ENCODE measurements at regions not wholly inside any gene's neighbourhood (a gene's known extent, or its start where the extent isn't known, plus 50 kb on each side); places are given as distances from the start of the nearest gene placed in this dataset.

GRCh38 chr20:46828471-46828870 is 66.2 kb upstream of the EYA2 start:
- Histone ChIP-seq H3K4me1 (ENCODE audit: control insufficient read depth in 2 of 2, insufficient read depth in 2 of 2, low read length in 2 of 2) (peaks cover 0 to 7% of the 10 kb centered on the region in 2 donors), H3K4me3 (ENCODE audit: low read length in 2 of 2) (no peak overlapping the region)

GRCh38 chr20:46830886-46831632 is 63.6 kb upstream of the EYA2 start:
- no peak overlapping the region for H3K4me3 ChIP-seq (ENCODE audit: low read length in 2 of 2)
- no peaks in the 10 kb centered on the region for H3K36me3 ChIP-seq (ENCODE audit: control insufficient read depth in 2 of 2, insufficient read depth in 2 of 2, low read length in 2 of 2)
- no peak overlapping the region for H3K9ac ChIP-seq (ENCODE audit: low read depth in 1 of 2, low read length in 2 of 2)
- no peak overlapping the region for H3K27ac ChIP-seq (ENCODE audit: low read depth in 2 of 2, low read length in 2 of 2)
- no peaks in the 10 kb centered on the region for H3K4me1 ChIP-seq (ENCODE audit: control insufficient read depth in 2 of 2, insufficient read depth in 2 of 2, low read length in 2 of 2)
- no peaks in the 10 kb centered on the region for H3K9me3 ChIP-seq (ENCODE audit: control insufficient read depth in 2 of 2, low read length in 2 of 2)
- H3K27me3 ChIP-seq (ENCODE audit: control insufficient read depth in 2 of 2, insufficient read depth in 2 of 2, low read length in 2 of 2) = peaks cover 0 to 2% of the 10 kb centered on the region in 2 donors

More at GRCh38 chr20:46828471-46828870, 66.2 kb upstream of the EYA2 start:
- no peak overlapping the region for H3K9ac ChIP-seq (ENCODE audit: low read depth in 1 of 2, low read length in 2 of 2)
- H3K27ac ChIP-seq (ENCODE audit: low read depth in 2 of 2, low read length in 2 of 2) = no peak overlapping the region
- no peaks in the 10 kb centered on the region for H3K27me3 ChIP-seq (ENCODE audit: control insufficient read depth in 2 of 2, insufficient read depth in 2 of 2, low read length in 2 of 2)
- H3K36me3 ChIP-seq (ENCODE audit: control insufficient read depth in 2 of 2, insufficient read depth in 2 of 2, low read length in 2 of 2) = no peaks in the 10 kb centered on the region
- no peaks in the 10 kb centered on the region for H3K9me3 ChIP-seq (ENCODE audit: control insufficient read depth in 2 of 2, low read length in 2 of 2)

- Histone ChIP-seq H3K27me3 (ENCODE audit: control insufficient read depth in 2 of 2, insufficient read depth in 2 of 2, low read length in 2 of 2) (peaks cover 0 to 2% of the 10 kb centered on the region in 2 donors), H3K27ac (ENCODE audit: low read depth in 2 of 2, low read length in 2 of 2) (no peak overlapping the region), H3K4me1 (ENCODE audit: control insufficient read depth in 2 of 2, insufficient read depth in 2 of 2, low read length in 2 of 2) (no peaks in the 10 kb centered on the region), H3K36me3 (ENCODE audit: control insufficient read depth in 2 of 2, insufficient read depth in 2 of 2, low read length in 2 of 2) (no peaks in the 10 kb centered on the region), H3K4me3 (ENCODE audit: low read length in 2 of 2) (no peak overlapping the region), H3K9me3 (ENCODE audit: control insufficient read depth in 2 of 2, low read length in 2 of 2) (no peaks in the 10 kb centered on the region), H3K9ac (ENCODE audit: low read depth in 1 of 2, low read length in 2 of 2) (no peak overlapping the region)
Observed at GRCh38 chr20:46831633-46832011, 63.0 kb upstream of the EYA2 start.

- H3K27ac ChIP-seq (ENCODE audit: low read depth in 2 of 2, low read length in 2 of 2) = no peak overlapping the region
- peaks cover 0 to 2% of the 10 kb centered on the region in 2 donors for H3K27me3 ChIP-seq (ENCODE audit: control insufficient read depth in 2 of 2, insufficient read depth in 2 of 2, low read length in 2 of 2)
- H3K4me3 ChIP-seq (ENCODE audit: low read length in 2 of 2) = no peak overlapping the region
- no peaks in the 10 kb centered on the region for H3K36me3 ChIP-seq (ENCODE audit: control insufficient read depth in 2 of 2, insufficient read depth in 2 of 2, low read length in 2 of 2)
- H3K9ac ChIP-seq (ENCODE audit: low read depth in 1 of 2, low read length in 2 of 2) = no peak overlapping the region
- H3K9me3 ChIP-seq (ENCODE audit: control insufficient read depth in 2 of 2, low read length in 2 of 2) = no peaks in the 10 kb centered on the region
- H3K4me1 ChIP-seq (ENCODE audit: control insufficient read depth in 2 of 2, insufficient read depth in 2 of 2, low read length in 2 of 2) = no peaks in the 10 kb centered on the region
Observed at GRCh38 chr20:46832555-46832954, 62.1 kb upstream of the EYA2 start.

- H3K27ac ChIP-seq (ENCODE audit: low read depth in 2 of 2, low read length in 2 of 2) = no peak overlapping the region
Observed at GRCh38 chr20:46833360-46833759, 61.3 kb upstream of the EYA2 start.

GRCh38 chr20:46835418-46835817 is 59.2 kb upstream of the EYA2 start:
- Histone ChIP-seq H3K36me3 (ENCODE audit: control insufficient read depth in 2 of 2, insufficient read depth in 2 of 2, low read length in 2 of 2) (no peaks in the 10 kb centered on the region), H3K4me3 (ENCODE audit: low read length in 2 of 2) (no peak overlapping the region)

More at GRCh38 chr20:46833360-46833759, 61.3 kb upstream of the EYA2 start:
- no peaks in the 10 kb centered on the region for H3K4me1 ChIP-seq (ENCODE audit: control insufficient read depth in 2 of 2, insufficient read depth in 2 of 2, low read length in 2 of 2)
- H3K36me3 ChIP-seq (ENCODE audit: control insufficient read depth in 2 of 2, insufficient read depth in 2 of 2, low read length in 2 of 2) = no peaks in the 10 kb centered on the region
- peaks cover 0 to 2% of the 10 kb centered on the region in 2 donors for H3K27me3 ChIP-seq (ENCODE audit: control insufficient read depth in 2 of 2, insufficient read depth in 2 of 2, low read length in 2 of 2)
- no peak overlapping the region for H3K4me3 ChIP-seq (ENCODE audit: low read length in 2 of 2)
- H3K9ac ChIP-seq (ENCODE audit: low read depth in 1 of 2, low read length in 2 of 2) = no peak overlapping the region
- H3K9me3 ChIP-seq (ENCODE audit: control insufficient read depth in 2 of 2, low read length in 2 of 2) = no peaks in the 10 kb centered on the region

GRCh38 chr20:46837083-46837482 is 57.6 kb upstream of the EYA2 start:
- Histone ChIP-seq H3K27me3 (ENCODE audit: control insufficient read depth in 2 of 2, insufficient read depth in 2 of 2, low read length in 2 of 2) (peaks cover 0 to 2% of the 10 kb centered on the region in 2 donors), H3K4me1 (ENCODE audit: control insufficient read depth in 2 of 2, insufficient read depth in 2 of 2, low read length in 2 of 2) (no peaks in the 10 kb centered on the region), H3K36me3 (ENCODE audit: control insufficient read depth in 2 of 2, insufficient read depth in 2 of 2, low read length in 2 of 2) (no peaks in the 10 kb centered on the region), H3K9me3 (ENCODE audit: control insufficient read depth in 2 of 2, low read length in 2 of 2) (no peaks in the 10 kb centered on the region), H3K4me3 (ENCODE audit: low read length in 2 of 2) (no peak overlapping the region), H3K9ac (ENCODE audit: low read depth in 1 of 2, low read length in 2 of 2) (no peak overlapping the region), H3K27ac (ENCODE audit: low read depth in 2 of 2, low read length in 2 of 2) (no peak overlapping the region)

More at GRCh38 chr20:46835418-46835817, 59.2 kb upstream of the EYA2 start:
- H3K9me3 ChIP-seq (ENCODE audit: control insufficient read depth in 2 of 2, low read length in 2 of 2) = no peaks in the 10 kb centered on the region
- H3K4me1 ChIP-seq (ENCODE audit: control insufficient read depth in 2 of 2, insufficient read depth in 2 of 2, low read length in 2 of 2) = no peaks in the 10 kb centered on the region
- H3K9ac ChIP-seq (ENCODE audit: low read depth in 1 of 2, low read length in 2 of 2) = no peak overlapping the region
- peaks cover 0 to 2% of the 10 kb centered on the region in 2 donors for H3K27me3 ChIP-seq (ENCODE audit: control insufficient read depth in 2 of 2, insufficient read depth in 2 of 2, low read length in 2 of 2)
- H3K27ac ChIP-seq (ENCODE audit: low read depth in 2 of 2, low read length in 2 of 2) = no peak overlapping the region

- Histone ChIP-seq H3K27ac (ENCODE audit: low read depth in 2 of 2, low read length in 2 of 2) (no peak overlapping the region), H3K4me3 (ENCODE audit: low read length in 2 of 2) (no peak overlapping the region), H3K36me3 (ENCODE audit: control insufficient read depth in 2 of 2, insufficient read depth in 2 of 2, low read length in 2 of 2) (no peaks in the 10 kb centered on the region), H3K27me3 (ENCODE audit: control insufficient read depth in 2 of 2, insufficient read depth in 2 of 2, low read length in 2 of 2) (peaks cover 0 to 2% of the 10 kb centered on the region in 2 donors), H3K9me3 (ENCODE audit: control insufficient read depth in 2 of 2, low read length in 2 of 2) (no peaks in the 10 kb centered on the region), H3K4me1 (ENCODE audit: control insufficient read depth in 2 of 2, insufficient read depth in 2 of 2, low read length in 2 of 2) (no peaks in the 10 kb centered on the region), H3K9ac (ENCODE audit: low read depth in 1 of 2, low read length in 2 of 2) (no peak overlapping the region)
Observed at GRCh38 chr20:46838011-46838410, 56.6 kb upstream of the EYA2 start.

GRCh38 chr20:46840054-46840729 is 54.5 kb upstream of the EYA2 start:
- Histone ChIP-seq H3K27me3 (ENCODE audit: control insufficient read depth in 2 of 2, insufficient read depth in 2 of 2, low read length in 2 of 2) (peaks cover 0 to 2% of the 10 kb centered on the region in 2 donors), H3K9ac (ENCODE audit: low read depth in 1 of 2, low read length in 2 of 2) (no peak overlapping the region), H3K9me3 (ENCODE audit: control insufficient read depth in 2 of 2, low read length in 2 of 2) (no peaks in the 10 kb centered on the region), H3K4me3 (ENCODE audit: low read length in 2 of 2) (no peak overlapping the region), H3K36me3 (ENCODE audit: control insufficient read depth in 2 of 2, insufficient read depth in 2 of 2, low read length in 2 of 2) (no peaks in the 10 kb centered on the region), H3K4me1 (ENCODE audit: control insufficient read depth in 2 of 2, insufficient read depth in 2 of 2, low read length in 2 of 2) (no peaks in the 10 kb centered on the region), H3K27ac (ENCODE audit: low read depth in 2 of 2, low read length in 2 of 2) (no peak overlapping the region)

Data from mucosa of rectum (tissue), 2 donors.